HepG2 (cell line): ENCODE measurements at regions not wholly inside any gene's neighbourhood (a gene's known extent, or its start where the extent isn't known, plus 50 kb on each side); places are given as distances from the start of the nearest gene placed in this dataset.

ENCODE experiments used
- ATAC-seq: fragments of 200-7000 bp; cut with Tn5 transposase; 3 replicates; pipeline ENCODE4 v1.9.1; 2020; ENCODE audit warnings: mild to moderate bottlenecking, moderate library complexity
- BruUV-seq: library from RNA; stranded (reverse); fragments of 400-500 nt; replicated peaks from 2 replicates; lab custom pipeline; 2021; lab: Mats Ljungman, UMichigan
- CTCF ChIA-PET: fragments of 300-600 bp; formaldehyde crosslinking; extraction: SDS; loops from one replicate; lab custom pipeline; 2021; ENCODE audit warnings: low total read pairs, inconsistent platforms, low intra/inter-chr PET ratio; lab: Yijun Ruan, JAX
- POLR2A ChIA-PET: fragments of 350-600 bp; sonication (Branson Sonifier 250); formaldehyde crosslinking; loops from one replicate; lab custom pipeline; 2020; ENCODE audit warnings: antibody characterized with exemption, inconsistent platforms; lab: Yijun Ruan, JAX
- DNase-seq: peaks from one replicate; pipeline ENCODE4 v3.0.0-alpha.2; 2015; ENCODE audit warnings: low spot score
- FAIRE-seq: peaks from 3 replicates; lab custom pipeline; 2011; peaks lifted over from hg19 to GRCh38; lab: Jason Lieb, UNC
- H2AFZ ChIP-seq: one replicate; pipeline ENCODE4 v1.6.1; 2011; ENCODE audit warnings: low read length, inconsistent platforms
- H3K27ac ChIP-seq: fragments of 300-600 bp; 3 replicates; pipeline ENCODE4 v1.8.0; 2011; ENCODE audit warnings: mixed run types, mild to moderate bottlenecking, mixed read lengths, low read length, inconsistent platforms; ENCODE audit not compliant: insufficient read depth; ENCODE audit errors: extremely low read length
- H3K27me3 ChIP-seq, 2 experiments: fragments of 200-600 bp in 1 of 2; 2 replicates in 1 of 2; 3 replicates in 1 of 2; pipeline versions ENCODE4 v1.6.0 to v1.8.0; 2011; ENCODE audit warnings: low read length in 2 of 2, mild to moderate bottlenecking in 2 of 2, moderate library complexity in 2 of 2, inconsistent platforms in 1 of 2; ENCODE audit not compliant: insufficient read depth in 2 of 2, control insufficient read depth in 1 of 2
- H3K36me3 ChIP-seq, 2 experiments: fragments of 200-600 bp in 1 of 2; replicated peaks in 1 of 2; 2 replicates in 1 of 2; 3 replicates in 1 of 2; pipeline versions ENCODE4 v1.5.1 to v1.8.0; 2011; ENCODE audit warnings: low read length in 2 of 2, inconsistent platforms in 1 of 2; ENCODE audit not compliant: insufficient read depth in 2 of 2, control insufficient read depth in 1 of 2
- H3K4me1 ChIP-seq: 2 replicates; pipeline ENCODE4 v1.5.1; 2012; ENCODE audit warnings: low read length, inconsistent platforms; ENCODE audit not compliant: insufficient read depth
- H3K4me2 ChIP-seq: 2 replicates; pipeline ENCODE4 v1.6.0; 2011; ENCODE audit warnings: low read depth, low read length, inconsistent platforms
- H3K4me3 ChIP-seq, 3 experiments: fragments of 200-600 bp in 1 of 3; sonication (generic), shearing (Covaris generic) in 1 of 3; replicated peaks in 1 of 3; 2 replicates each; pipeline ENCODE4 v1.5.1; 2011 to 2016; ENCODE audit warnings: low read length in 3 of 3, inconsistent platforms in 2 of 3, low read depth in 2 of 3, mild to moderate bottlenecking in 2 of 3, control low read depth in 1 of 3, mixed read lengths in 1 of 3; ENCODE audit not compliant: insufficient read depth in 1 of 3
- H3K79me2 ChIP-seq: one replicate; pipeline ENCODE4 v1.6.1; 2011; ENCODE audit warnings: low read length, inconsistent platforms; ENCODE audit not compliant: insufficient read depth
- H3K9ac ChIP-seq: 2 replicates; pipeline ENCODE4 v1.6.0; 2011; ENCODE audit warnings: mild to moderate bottlenecking, low read depth, low read length, inconsistent platforms; ENCODE audit not compliant: insufficient read depth
- H3K9me3 ChIP-seq: 2 replicates; pipeline ENCODE4 v1.5.1; 2012; ENCODE audit warnings: mild to moderate bottlenecking, low read length
- H4K20me1 ChIP-seq: 2 replicates; pipeline ENCODE4 v1.6.0; 2011; ENCODE audit warnings: inconsistent platforms, mild to moderate bottlenecking, low read length, moderate library complexity; ENCODE audit not compliant: insufficient read depth
- ARID4A ChIP-seq: sonication (generic); formaldehyde crosslinking; IDR thresholded peaks from 2 replicates; pipeline ENCODE4 v1.5.0; 2020; ENCODE audit warnings: mild to moderate bottlenecking, missing genetic modification reagents, borderline replicate concordance
- ATM ChIP-seq: fragments of 450-650 bp; IDR thresholded peaks from 2 replicates; pipeline ENCODE4 v1.7.1; 2017; ENCODE audit warnings: mild to moderate bottlenecking, borderline replicate concordance
- CEBPB ChIP-seq: IDR thresholded peaks from 2 replicates; pipeline ENCODE4 v1.6.1; 2011; ENCODE audit warnings: low read depth, low read length, improper control_type of control experiment, borderline replicate concordance
- CHCHD3 ChIP-seq: sonication (generic); formaldehyde crosslinking; IDR thresholded peaks from 2 replicates; pipeline ENCODE4 v1.8.0; 2022; ENCODE audit warnings: mild to moderate bottlenecking, missing genetic modification reagents, moderate library complexity
- DPF2 ChIP-seq: sonication (generic); formaldehyde crosslinking; IDR thresholded peaks from 2 replicates; pipeline ENCODE4 v1.4.0; 2020; ENCODE audit warnings: mild to moderate bottlenecking, low read depth, missing genetic modification reagents, borderline replicate concordance
- ISX ChIP-seq: sonication (generic); formaldehyde crosslinking; conservative IDR thresholded peaks from 2 replicates; pipeline ENCODE4 v1.5.0; 2020; ENCODE audit warnings: missing genetic modification reagents
- PHF21A ChIP-seq: sonication (generic); formaldehyde crosslinking; IDR thresholded peaks from 2 replicates; pipeline ENCODE4 v1.5.0; 2020; ENCODE audit warnings: mild to moderate bottlenecking, missing genetic modification reagents
- RARG ChIP-seq: sonication (generic); formaldehyde crosslinking; IDR thresholded peaks from 2 replicates; pipeline ENCODE4 v1.4.0; 2020; ENCODE audit warnings: low read depth, mild to moderate bottlenecking, missing genetic modification reagents
- RFX5 ChIP-seq: IDR thresholded peaks from 2 replicates; pipeline ENCODE4 v1.6.1; 2011; ENCODE audit warnings: low read depth, low read length, improper control_type of control experiment
- ZKSCAN8 ChIP-seq: IDR thresholded peaks from 2 replicates; pipeline ENCODE4 v1.6.1; 2016; ENCODE audit warnings: borderline replicate concordance, missing genetic modification reagents, missing compliant biosample characterization
- ZNF367 ChIP-seq: sonication (generic); formaldehyde crosslinking; IDR thresholded peaks from 2 replicates; pipeline ENCODE4 v1.4.0; 2020; ENCODE audit warnings: missing genetic modification reagents, borderline replicate concordance
- ZNF512 ChIP-seq: sonication (generic); formaldehyde crosslinking; IDR thresholded peaks from 2 replicates; pipeline ENCODE4 v1.4.0; 2020; ENCODE audit warnings: mild to moderate bottlenecking, missing genetic modification reagents
- WGBS: methylation state at CpG from one replicate; pipeline ENCODE4 v1.1.6; 2017; ENCODE audit warnings: low lambda C conversion rate; 5-methylcytosine and 5-hydroxymethylcytosine counted together
- in situ Hi-C: cut with HindIII; loops from 2 replicates; pipeline ENCODE4 v1.10.0; 2017; ENCODE audit warnings: low pct_unique_long_range_greater_than_20kb; ENCODE audit not compliant: extremely low pct_ligation_motif_present
- intact Hi-C: fragments of 100-400 bp; cut with micrococcal nuclease; formaldehyde crosslinking; loops from one replicate; pipeline ENCODE4 v1.10.0; 2022; ENCODE audit not compliant: unreplicated experiment

- ChIA-PET POLR2A (no interaction called here), CTCF (no interaction called here)
- no peak for DNase-seq
- Histone ChIP-seq H3K27ac (no peak overlapping the region), H3K79me2 (no peaks in the 10 kb centered on the region), H3K9ac (no peak overlapping the region), H3K4me1 (no peaks in the 10 kb centered on the region), H4K20me1 (no peaks in the 10 kb centered on the region), H3K27me3 (no peaks in the 10 kb centered on the region), H3K4me2 (no peak overlapping the region), H2AFZ (no peak overlapping the region), H3K36me3 (no peaks in the 10 kb centered on the region), H3K9me3 (no peaks in the 10 kb centered on the region), H3K4me3 (no peak overlapping the region)
- intact Hi-C loops (no loop called here), in situ Hi-C loops (no loop called here)
- FAIRE-seq = no peak
- TF ChIP-seq RARG (CRISPR knock-in tag) = no peak
- TF ChIP-seq PHF21A = no peak
- TF ChIP-seq CEBPB = 0 out of 2 replicates have a peak, but pooled peaks have one; percentile 10
- BruUV-seq = no TSS peak
- no peak for ATAC-seq
- WGBS = 17% methylated on average over 3 of the region's 3 CpGs
Observed at GRCh38 chr11:23611726-23612125, 751.5 kb upstream of the CCDC179 start.

GRCh38 chr11:23620617-23621016, 760.3 kb upstream of the CCDC179 start:
- POLR2A ChIA-PET = no interaction called here
- no peak overlapping the region for H3K9ac ChIP-seq
- H2AFZ ChIP-seq = no peak overlapping the region
- CTCF ChIA-PET = no interaction called here
- H3K27ac ChIP-seq = no peak overlapping the region
- intact Hi-C loops = no loop called here
- H3K4me1 ChIP-seq = no peaks in the 10 kb centered on the region
- no peak for DNase-seq
- H3K27me3 ChIP-seq = no peaks in the 10 kb centered on the region
- H3K36me3 ChIP-seq = no peaks in the 10 kb centered on the region
- BruUV-seq = no TSS peak
- H3K9me3 ChIP-seq = no peaks in the 10 kb centered on the region
- no peak overlapping the region for H3K4me3 ChIP-seq
- no peak overlapping the region for H3K4me2 ChIP-seq
- H3K79me2 ChIP-seq = no peaks in the 10 kb centered on the region
- no peak for TF ChIP-seq ZNF367 (CRISPR knock-in tag)
- no peak for TF ChIP-seq ISX (CRISPR knock-in tag)
- no peak for TF ChIP-seq DPF2
- TF ChIP-seq ZNF512 (CRISPR knock-in tag) = no peak
- TF ChIP-seq ATM = no peak
- TF ChIP-seq CHCHD3 (CRISPR knock-in tag) = no peak
- TF ChIP-seq RFX5 = no peak
- TF ChIP-seq ARID4A = no peak
- TF ChIP-seq ZKSCAN8 (CRISPR knock-in tag) = no peak
- TF ChIP-seq, all 625 proteins: peak for 0
- FAIRE-seq = no peak
- ATAC-seq = no peak
- in situ Hi-C loops = no loop called here
- no peaks in the 10 kb centered on the region for H4K20me1 ChIP-seq
